HG03045 (cell line): ENCODE measurements at regions not wholly inside any gene's neighbourhood (a gene's known extent, or its start where the extent isn't known, plus 50 kb on each side); places are given as distances from the start of the nearest gene placed in this dataset.
"Not testable (repeated sequence)": the region's sequence is repeated elsewhere in the genome, so short reads cannot be mapped to it uniquely, and the experiment has no call there.

ENCODE experiments used
- ATAC-seq: cut with Tn5 transposase; IDR thresholded peaks from one replicate; pipeline ENCODE4 v1.9.1; 2021; ENCODE audit warnings: mild to moderate bottlenecking, moderate library complexity; ENCODE audit not compliant: unreplicated experiment

DNA sequence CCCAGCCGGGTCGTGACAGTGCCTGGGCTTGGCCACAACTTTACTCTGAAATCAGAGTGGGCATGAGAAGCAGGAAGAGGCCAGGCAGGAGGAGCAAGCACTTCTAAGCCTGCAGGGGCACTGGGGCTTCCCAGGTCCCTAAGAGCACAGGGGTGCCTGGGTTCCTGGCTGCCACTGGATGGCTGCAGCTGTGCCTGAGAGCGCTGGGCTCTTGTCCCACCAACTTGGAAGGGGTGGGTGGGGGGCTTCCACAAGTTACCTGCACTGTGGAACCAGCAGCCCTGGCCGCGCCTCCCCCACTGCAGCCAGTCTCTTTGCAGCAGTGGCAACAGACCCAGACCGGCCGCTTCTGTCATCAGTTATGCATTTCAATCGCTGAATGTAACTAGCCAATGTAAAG lies 434.7 kb upstream of the GRM3 start:
- no peak for ATAC-seq

DNA sequence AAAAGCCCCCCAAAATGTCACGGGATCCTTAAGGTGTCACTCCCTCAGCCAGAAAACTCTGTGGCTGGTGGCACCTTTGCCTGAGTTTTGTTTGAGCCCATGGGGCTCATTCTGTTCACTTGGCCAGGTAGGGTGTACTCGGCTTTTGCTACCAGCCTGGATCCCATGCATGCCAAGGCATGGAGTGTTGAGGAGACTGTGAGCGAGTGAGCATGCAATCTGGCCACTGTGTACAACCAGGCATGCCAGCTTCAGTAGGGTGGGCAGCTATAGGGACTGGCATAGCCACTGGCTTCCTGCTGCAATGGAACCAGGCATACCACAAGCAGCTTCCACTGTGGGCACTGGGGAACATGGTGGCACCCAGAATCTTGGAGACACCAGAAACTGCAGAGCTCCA lies 436.0 kb upstream of the GRM3 start:
- no peak for ATAC-seq

DNA sequence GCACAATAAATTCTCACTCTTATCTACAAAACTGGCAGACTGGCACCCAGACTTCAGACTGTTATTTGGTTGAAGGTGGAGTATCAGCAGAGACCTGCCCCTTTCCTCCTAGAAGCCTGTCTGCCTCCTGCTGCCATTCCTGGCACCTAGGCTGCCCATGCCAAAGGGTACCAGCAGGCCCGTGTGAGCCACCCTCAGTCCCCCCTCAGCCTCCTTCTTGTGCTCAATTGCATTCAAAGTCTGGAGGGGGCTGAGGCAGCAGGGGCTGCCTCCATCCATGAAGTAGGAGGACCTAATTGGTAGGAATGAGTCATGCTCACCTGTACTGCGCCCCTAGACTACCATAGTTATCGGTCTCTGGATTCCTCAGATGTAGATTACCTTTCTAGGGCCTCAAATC lies 440.9 kb upstream of the GRM3 start:
- ATAC-seq = no peak

DNA sequence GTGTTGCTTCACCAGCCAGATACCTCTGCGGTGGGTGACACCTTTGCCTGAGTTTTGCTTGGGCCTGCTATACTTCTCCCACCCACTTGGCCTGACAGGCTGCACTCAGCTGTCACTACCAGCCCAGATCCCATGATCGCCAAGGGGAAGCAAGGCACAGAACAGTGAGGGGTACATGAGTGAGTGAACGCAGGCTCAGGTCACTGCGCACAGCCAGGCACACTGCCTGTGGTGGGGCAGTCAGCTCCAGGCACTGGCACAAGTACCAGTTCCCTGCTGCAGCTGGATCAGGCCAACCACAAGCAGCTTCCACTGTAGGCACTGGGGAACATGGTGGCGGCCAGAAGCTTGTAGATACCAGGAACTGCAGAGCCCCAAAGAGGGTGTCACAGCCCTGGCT lies 441.9 kb upstream of the GRM3 start:
- no peak for ATAC-seq

DNA sequence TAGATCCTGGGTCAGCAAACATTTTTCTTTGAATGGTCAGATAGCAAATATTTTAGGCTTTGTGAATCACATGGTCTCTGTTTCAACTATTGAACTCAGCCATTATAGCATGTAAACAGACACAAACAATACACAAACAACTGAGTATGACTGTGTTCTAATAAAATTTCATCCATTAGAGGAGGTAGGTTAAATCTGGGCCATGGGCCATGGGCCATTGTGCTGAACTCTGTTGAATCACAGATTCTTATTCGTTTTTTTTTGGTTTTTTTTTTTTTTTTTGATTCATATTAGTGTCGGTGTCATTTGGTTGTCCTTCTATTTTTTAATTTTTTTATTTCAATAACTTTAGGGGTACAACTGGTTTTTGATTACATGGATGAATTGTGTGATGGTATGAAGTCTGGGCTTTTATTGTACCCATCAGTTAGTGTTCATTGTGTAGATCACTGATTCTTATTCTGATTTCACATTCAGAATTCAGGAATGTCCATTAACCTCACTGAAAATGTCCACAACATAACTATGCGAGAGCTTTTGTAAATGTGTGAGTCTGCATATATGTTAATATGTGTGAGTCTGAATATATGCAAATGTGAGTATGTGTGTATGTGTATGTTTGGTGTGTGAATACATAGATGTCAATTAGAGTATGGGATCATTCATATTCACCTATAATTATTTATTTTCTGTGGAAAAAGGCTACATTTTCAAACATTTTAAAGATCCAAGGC lies 443.7 kb upstream of the GRM3 start:
- no peak for ATAC-seq

DNA sequence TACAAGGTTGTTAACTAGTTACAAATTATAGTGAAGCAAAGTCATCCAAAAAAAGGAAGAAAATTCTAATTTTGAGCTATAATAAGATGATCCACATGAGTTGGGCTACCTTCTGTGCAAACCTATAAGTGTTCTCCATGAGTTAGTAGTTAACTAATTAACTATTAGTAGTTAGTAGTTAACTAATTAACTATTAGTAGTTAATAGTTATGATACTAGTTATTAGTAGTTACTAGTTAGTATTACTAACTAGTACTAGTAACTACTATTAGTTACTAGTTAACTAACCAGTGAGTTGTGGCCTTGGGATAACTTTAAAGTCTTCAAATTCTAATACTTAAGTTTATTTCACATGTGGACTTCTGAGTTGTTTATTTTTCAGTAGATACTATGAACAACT lies 453.4 kb upstream of the GRM3 start:
- no peak for ATAC-seq

DNA sequence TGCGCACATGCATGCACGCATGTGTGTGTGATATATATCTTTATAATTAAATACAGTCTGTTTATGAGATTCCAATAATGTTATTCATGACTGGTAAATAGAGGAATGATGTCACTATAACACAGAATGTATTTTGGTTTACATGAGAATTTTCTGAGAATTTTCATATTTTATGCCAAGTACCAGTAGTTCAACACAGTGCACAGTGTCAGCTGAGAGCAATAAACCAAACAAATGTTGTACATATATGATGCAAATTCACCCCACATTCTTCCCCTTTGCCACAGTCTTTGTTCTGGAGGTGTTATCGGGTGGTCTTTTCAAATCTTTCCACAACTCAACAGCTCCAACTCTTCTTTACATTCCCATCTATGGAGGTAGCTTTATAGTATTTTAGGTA lies 462.2 kb upstream of the GRM3 start:
- no peak for ATAC-seq

- no peak for ATAC-seq
Observed at GRCh38 chr7:86164827-86165226, 478.9 kb upstream of the GRM3 start.

GRCh38 chr7:86158111-86158510 lies 485.6 kb upstream of the GRM3 start:
- ATAC-seq = no peak

DNA sequence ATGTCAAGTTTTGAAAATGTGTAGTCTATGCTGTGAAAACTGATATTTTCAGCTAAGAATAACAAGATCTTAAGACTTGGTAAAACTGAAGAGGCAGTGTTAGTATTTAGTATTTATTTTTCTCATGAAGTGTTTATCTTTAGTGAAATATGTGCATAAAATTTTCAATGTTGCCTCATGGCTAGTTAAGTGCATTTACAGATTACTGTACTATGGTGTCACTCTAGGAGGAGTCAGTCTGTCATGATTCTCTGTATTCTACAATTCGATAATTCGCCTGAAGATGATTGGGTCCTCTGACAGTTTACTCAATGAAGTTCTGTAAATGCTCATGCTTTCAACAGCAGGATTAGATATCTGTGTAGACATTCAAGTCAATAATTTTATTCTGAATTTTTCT lies 488.1 kb upstream of the GRM3 start:
- ATAC-seq = no peak

DNA sequence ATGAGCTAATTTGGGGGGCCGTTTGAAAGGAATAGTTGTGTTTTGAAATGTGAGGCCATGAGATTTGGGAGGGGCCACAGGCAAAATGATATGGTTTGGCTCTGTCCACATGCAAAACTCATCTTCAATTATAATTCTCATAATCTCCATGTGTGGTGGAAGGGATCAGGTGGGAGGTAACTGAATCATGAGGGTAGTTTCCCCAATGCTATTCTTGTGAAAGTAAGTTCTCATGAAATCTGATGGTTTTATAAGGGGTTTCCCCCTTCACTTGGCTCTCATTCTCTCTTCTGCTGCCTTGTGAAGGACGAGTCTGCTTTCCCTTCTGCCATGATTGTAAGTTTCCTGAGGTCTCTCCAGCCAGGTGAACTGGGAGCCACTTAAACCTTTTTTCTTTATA lies 490.8 kb upstream of the GRM3 start:
- no peak for ATAC-seq

- ATAC-seq = no peak
Observed at GRCh38 chr7:86149024-86149665, 494.6 kb upstream of the GRM3 start.

DNA sequence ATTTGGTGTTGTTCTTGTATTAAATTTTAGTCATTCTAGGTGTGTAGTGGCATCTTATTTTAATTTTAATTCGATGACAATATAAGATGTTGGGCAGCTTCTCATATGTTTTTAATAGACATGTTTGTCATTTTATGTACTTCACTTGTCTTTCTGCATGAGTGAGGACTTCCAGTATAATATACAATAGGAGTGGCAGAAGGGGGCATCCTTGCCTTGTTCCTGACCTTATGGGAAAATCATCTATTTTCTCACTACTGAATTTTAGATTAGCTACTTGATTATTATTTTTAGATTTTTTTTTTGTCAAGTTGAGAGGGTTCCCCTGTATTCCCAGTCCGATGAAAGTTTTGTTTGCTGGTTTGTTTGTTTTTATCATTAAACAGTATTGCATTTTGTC lies 495.2 kb upstream of the GRM3 start:
- no peak for ATAC-seq

DNA sequence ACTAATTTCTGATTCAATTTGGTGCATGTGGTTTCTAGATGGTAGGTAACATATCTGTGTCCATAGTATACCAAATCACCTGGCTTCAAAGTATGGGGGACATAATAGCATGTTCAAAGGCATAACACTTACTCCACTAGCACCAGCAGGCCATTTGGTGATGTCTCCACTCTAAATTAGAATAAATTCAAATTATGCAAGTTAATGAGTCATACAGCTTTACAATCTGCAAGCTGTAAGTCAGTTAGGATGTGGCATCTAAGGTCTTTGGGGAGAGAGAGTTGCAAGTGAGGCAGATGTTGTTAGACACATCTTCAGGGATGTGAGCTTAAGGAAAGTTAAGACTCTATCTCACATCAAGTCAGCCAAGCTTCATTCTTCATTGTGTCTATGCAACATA lies 506.4 kb upstream of the GRM3 start:
- no peak for ATAC-seq

DNA sequence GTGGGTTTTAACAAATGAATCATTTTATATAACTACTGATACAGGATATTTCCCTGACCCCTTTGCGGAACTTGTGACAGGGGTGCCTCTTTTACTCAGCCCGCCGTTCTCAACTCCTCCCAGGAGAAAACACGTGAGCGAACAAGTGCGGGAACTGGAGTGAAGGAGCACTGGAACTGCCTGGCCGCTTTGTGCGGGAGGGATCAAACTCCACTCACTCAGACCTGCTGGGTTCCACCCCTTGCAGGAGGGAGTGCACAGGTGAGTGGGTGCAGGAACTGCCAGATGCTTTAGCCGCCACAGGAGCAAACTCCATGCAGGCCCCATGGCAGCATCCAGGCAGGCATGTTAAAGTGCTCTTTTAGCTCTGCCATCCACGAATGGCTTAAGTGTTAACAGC lies 513.4 kb upstream of the GRM3 start:
- ATAC-seq = no peak

- ATAC-seq = no peak
Observed at GRCh38 chr7:86123476-86123875, 520.2 kb upstream of the GRM3 start.

- no peak for ATAC-seq
Observed at GRCh38 chr7:86094166-86094669, 549.5 kb upstream of the GRM3 start.

GRCh38 chr7:86091369-86091768 lies 552.3 kb upstream of the GRM3 start:
- no peak for ATAC-seq

- ATAC-seq = no peak
Observed at GRCh38 chr7:86089455-86089854, 554.3 kb upstream of the GRM3 start.

DNA sequence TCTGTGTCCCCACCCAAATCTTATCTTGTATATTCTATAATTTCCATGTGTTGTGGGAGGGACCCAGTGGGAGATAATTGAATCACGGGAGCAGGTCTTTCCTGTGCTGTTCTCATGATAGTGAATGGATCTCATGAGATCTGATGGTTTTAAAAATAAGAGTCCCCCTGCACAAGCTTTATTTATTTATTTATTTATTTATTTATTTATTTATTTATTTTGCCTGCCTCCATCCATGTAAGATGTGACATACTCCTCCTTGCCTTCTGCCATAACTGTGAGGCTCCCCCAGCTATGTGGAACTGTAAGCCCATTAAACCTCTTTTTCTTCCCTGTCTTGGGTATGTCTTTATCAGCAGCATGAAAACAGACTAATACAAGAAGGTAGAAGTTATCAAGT lies 579.1 kb upstream of the GRM3 start:
- not testable (repeated sequence) for ATAC-seq

GRCh38 chr7:86058649-86059048 lies 585.1 kb upstream of the GRM3 start:
- no peak for ATAC-seq

- ATAC-seq = no peak
Observed at GRCh38 chr7:86050918-86051317, 592.8 kb upstream of the GRM3 start.

- no peak for ATAC-seq
Observed at GRCh38 chr7:86049910-86050309, 593.8 kb upstream of the GRM3 start.
